RWPE2 (cell line): ENCODE measurements at regions not wholly inside any gene's neighbourhood (a gene's known extent, or its start where the extent isn't known, plus 50 kb on each side); places are given as distances from the start of the nearest gene placed in this dataset.

Experiments
- ATAC-seq: fragments of 200-7000 bp; cut with Tn5 transposase; 3 replicates; pipeline ENCODE4 v1.9.1; 2021; ENCODE audit warnings: low read depth
- DNase-seq: peaks from one replicate; pipeline ENCODE4 v3.0.0-alpha.2; 2020; ENCODE audit warnings: low spot score
- H3K27ac ChIP-seq: fragments of 450-650 bp; 2 replicates; pipeline ENCODE4 v1.5.1; 2017; ENCODE audit warnings: mild to moderate bottlenecking; ENCODE audit not compliant: poor library complexity, severe bottlenecking
- H3K27me3 ChIP-seq: fragments of 250-450 bp; sonication (Bioruptor Pico); 2 replicates; pipeline ENCODE4 v1.5.1; 2021; ENCODE audit warnings: mild to moderate bottlenecking, moderate library complexity; ENCODE audit not compliant: insufficient read depth, poor library complexity, severe bottlenecking
- H3K36me3 ChIP-seq: fragments of 250-450 bp; sonication (Bioruptor Pico); 2 replicates; pipeline ENCODE4 v1.5.1; 2020; ENCODE audit warnings: low read depth, mild to moderate bottlenecking, moderate library complexity
- H3K4me1 ChIP-seq: fragments of 250-450 bp; sonication (Bioruptor Pico); 2 replicates; pipeline ENCODE4 v1.5.1; 2021; ENCODE audit warnings: mild to moderate bottlenecking, moderate library complexity; ENCODE audit not compliant: insufficient read depth, poor library complexity, severe bottlenecking
- H3K4me3 ChIP-seq: fragments of 250-450 bp; sonication (Bioruptor Pico); 2 replicates; pipeline ENCODE4 v1.5.1; 2021; ENCODE audit warnings: mild to moderate bottlenecking, moderate library complexity; ENCODE audit not compliant: severe bottlenecking
- H3K9me3 ChIP-seq: fragments of 250-450 bp; sonication (Bioruptor Pico); 2 replicates; pipeline ENCODE4 v1.5.1; 2021; ENCODE audit warnings: mild to moderate bottlenecking, moderate library complexity; ENCODE audit not compliant: severe bottlenecking
- TF ChIP-seq, protein P1 (sequence below): fragments of 450-650 bp; IDR thresholded peaks from one replicate; pipeline ENCODE4 v1.5.1; 2017; ENCODE audit warnings: mild to moderate bottlenecking, moderate library complexity; ENCODE audit not compliant: poor library complexity, severe bottlenecking

DNA sequence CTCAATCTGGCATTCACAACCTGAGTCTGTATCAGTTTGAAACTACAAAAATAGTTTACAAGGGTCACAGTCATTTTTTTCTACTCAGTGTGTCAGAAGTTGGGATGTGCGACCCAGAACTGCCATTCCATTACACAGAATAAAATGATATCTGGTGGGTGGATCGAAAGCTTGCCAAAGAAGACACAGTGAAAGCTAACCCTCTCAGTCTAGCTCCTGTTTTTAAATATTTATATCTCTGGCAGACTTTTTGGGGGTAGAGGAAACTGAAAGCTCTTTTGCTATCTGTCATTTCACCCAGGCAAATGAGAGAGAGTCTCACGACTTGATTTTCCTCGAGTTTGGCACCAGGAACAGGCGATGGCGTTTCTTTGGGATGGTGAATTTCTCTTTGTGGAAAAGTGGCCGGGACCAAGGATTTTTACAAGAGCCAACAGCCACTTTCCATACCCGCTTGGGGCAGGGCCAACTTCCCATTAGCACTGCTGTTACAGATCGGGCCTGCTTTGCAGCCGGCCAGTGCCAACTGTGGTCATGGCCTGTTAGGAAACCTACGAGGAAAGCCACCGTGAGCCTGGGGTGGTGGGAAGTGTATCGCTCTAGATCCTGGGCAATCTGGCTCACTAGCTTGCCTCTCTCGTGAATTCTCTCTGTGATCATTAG is 185.5 kb upstream of the NFIA start:
- Histone ChIP-seq H3K4me1 (no peaks in the 10 kb centered on the region), H3K4me3 (no peak overlapping the region), H3K9me3 (no peaks in the 10 kb centered on the region), H3K27me3 (no peaks in the 10 kb centered on the region), H3K27ac (no peak overlapping the region), H3K36me3 (no peaks in the 10 kb centered on the region)
- TF ChIP-seq, protein P1, sequence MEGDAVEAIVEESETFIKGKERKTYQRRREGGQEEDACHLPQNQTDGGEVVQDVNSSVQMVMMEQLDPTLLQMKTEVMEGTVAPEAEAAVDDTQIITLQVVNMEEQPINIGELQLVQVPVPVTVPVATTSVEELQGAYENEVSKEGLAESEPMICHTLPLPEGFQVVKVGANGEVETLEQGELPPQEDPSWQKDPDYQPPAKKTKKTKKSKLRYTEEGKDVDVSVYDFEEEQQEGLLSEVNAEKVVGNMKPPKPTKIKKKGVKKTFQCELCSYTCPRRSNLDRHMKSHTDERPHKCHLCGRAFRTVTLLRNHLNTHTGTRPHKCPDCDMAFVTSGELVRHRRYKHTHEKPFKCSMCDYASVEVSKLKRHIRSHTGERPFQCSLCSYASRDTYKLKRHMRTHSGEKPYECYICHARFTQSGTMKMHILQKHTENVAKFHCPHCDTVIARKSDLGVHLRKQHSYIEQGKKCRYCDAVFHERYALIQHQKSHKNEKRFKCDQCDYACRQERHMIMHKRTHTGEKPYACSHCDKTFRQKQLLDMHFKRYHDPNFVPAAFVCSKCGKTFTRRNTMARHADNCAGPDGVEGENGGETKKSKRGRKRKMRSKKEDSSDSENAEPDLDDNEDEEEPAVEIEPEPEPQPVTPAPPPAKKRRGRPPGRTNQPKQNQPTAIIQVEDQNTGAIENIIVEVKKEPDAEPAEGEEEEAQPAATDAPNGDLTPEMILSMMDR: no peak
- ATAC-seq (no peak), DNase-seq (no peak)

DNA sequence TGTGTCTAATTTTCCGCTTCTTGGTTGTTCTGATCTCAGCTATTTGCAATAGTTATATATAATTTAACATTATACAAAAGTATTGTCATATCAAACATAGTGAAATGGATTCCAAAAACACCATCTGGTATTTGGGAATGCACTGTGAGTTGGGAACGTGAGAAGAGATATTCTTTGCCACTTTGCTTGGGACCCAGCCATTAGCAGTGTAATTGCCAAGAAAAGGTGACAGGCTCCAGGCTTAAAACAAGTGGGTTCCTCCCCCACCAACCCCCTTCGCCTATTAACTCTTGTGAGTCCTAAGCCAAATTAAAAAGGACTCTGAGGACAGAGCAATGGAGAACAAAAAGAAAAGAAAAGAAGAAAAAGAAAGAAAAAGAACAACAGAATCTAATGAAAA is 186.7 kb upstream of the NFIA start:
- no peaks in the 10 kb centered on the region for H3K4me1 ChIP-seq
- H3K9me3 ChIP-seq: no peaks in the 10 kb centered on the region
- H3K4me3 ChIP-seq: no peak overlapping the region
- TF ChIP-seq, protein P1: no peak
- ATAC-seq (no peak), DNase-seq (no peak)
- no peak overlapping the region for H3K27ac ChIP-seq
- H3K36me3 ChIP-seq: no peaks in the 10 kb centered on the region
- H3K27me3 ChIP-seq: no peaks in the 10 kb centered on the region

DNA sequence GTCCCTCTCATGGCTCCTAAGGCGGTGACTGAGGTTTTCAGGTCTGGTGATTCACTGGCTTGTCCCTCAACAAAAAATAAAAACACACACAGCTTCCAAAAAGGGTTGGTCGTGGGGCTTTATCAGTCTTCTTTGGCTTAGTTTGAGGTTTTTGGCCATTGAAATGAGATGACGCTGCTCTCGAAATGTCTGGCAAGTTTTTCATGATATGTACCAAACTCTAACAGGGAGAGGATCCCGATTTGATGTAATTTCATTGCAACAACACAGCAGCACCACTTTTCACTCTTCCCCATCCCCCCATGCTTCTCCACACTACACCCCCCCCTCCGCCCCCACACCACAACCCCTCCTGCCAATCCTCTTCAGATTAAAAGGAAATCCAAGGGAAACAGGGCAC is 187.1 kb upstream of the NFIA start:
- Histone ChIP-seq H3K4me1 (no peaks in the 10 kb centered on the region), H3K9me3 (no peaks in the 10 kb centered on the region), H3K4me3 (no peak overlapping the region), H3K27ac (no peak overlapping the region), H3K27me3 (no peaks in the 10 kb centered on the region), H3K36me3 (no peaks in the 10 kb centered on the region)
- ATAC-seq (no peak), DNase-seq (no peak)
- TF ChIP-seq, protein P1: no peak

DNA sequence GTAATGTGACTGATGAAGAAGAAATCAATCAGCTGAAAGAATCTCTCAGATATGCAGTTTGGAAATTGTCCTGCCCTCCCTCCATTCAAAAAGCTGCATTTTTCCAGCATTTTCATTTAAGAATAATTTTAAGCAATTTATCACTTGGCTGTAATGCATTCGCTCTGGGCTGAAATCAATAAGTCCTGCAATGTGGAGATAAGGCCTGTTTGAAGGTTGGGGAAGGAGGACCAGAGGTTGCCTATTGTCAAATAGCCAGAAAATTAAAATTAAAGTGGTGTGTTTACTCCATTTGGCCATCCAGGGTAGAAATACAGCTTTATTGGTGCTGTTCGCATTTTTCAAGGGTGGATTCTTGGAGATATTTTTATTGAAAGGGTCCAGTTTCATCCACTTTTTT is 187.6 kb upstream of the NFIA start:
- H3K4me3 ChIP-seq: no peak overlapping the region
- DNase-seq (no peak), ATAC-seq (no peak)
- H3K27me3 ChIP-seq: no peaks in the 10 kb centered on the region
- TF ChIP-seq, protein P1: no peak
- H3K4me1 ChIP-seq: no peaks in the 10 kb centered on the region
- no peaks in the 10 kb centered on the region for H3K36me3 ChIP-seq
- H3K27ac ChIP-seq: no peak overlapping the region
- no peaks in the 10 kb centered on the region for H3K9me3 ChIP-seq

DNA sequence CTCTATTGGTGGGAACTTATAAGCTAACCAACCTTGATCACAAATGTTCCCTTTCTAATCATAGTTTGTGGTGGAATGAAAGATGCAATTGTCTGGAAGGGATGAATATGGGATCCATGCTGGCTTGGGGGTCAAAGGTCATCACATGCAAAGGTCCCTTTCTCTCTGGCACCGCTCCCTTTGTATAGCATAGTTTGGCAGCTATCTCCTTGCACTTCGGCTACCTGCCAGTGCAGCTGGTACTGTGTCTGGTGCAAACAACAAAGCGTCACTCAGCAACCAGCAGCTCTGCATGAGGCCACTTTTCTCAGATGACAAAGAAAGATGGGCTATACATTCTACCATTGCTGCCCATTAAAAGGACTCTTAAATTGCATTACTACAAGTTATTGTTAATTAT is 188.2 kb upstream of the NFIA start:
- TF ChIP-seq, protein P1: no peak
- Histone ChIP-seq H3K4me3 (no peak overlapping the region), H3K27ac (no peak overlapping the region), H3K4me1 (no peaks in the 10 kb centered on the region), H3K36me3 (no peaks in the 10 kb centered on the region), H3K27me3 (no peaks in the 10 kb centered on the region), H3K9me3 (no peaks in the 10 kb centered on the region)
- no peak for DNase-seq
- ATAC-seq: no peak
